Pulmonary artery endothelial cell (primary cell): ENCODE measurements at regions not wholly inside any gene's neighbourhood (a gene's known extent, or its start where the extent isn't known, plus 50 kb on each side); places are given as distances from the start of the nearest gene placed in this dataset.
A peak's percentile ranks its signal among the peaks of the same experiment; 100 is the strongest.
"Not testable (repeated sequence)": the region's sequence is repeated elsewhere in the genome, so short reads cannot be mapped to it uniquely, and the experiment has no call there.

ENCODE experiments used
- DNase-seq: peaks from one replicate; pipeline ENCODE4 v3.0.0-alpha.2; 2011; ENCODE audit warnings: low read depth, low spot score

GRCh38 chr2:181789827-181790448, 101.6 kb upstream of the ITPRID2 start:
- DNase-seq, result no peak

- DNase-seq, result peak; percentile 94
These were observed 100.5 kb upstream of the ITPRID2 start for GRCh38 chr2:181790716-181791649.

GRCh38 chr2:181792906-181793305, 98.6 kb upstream of the ITPRID2 start:
- no peak for DNase-seq

GRCh38 chr2:181798022-181798421, 93.5 kb upstream of the ITPRID2 start:
- DNase-seq, result no peak

GRCh38 chr2:181802300-181802699, 89.2 kb upstream of the ITPRID2 start:
- DNase-seq, result not testable (repeated sequence)

GRCh38 chr2:181803903-181804799, 87.4 kb upstream of the ITPRID2 start:
- not testable (repeated sequence) for DNase-seq

GRCh38 chr2:181805228-181806038, 86.1 kb upstream of the ITPRID2 start:
- DNase-seq, result peak; percentile 44

- DNase-seq, result no peak
These were observed 85.5 kb upstream of the ITPRID2 start for GRCh38 chr2:181806039-181806392.

GRCh38 chr2:181807526-181807925, 84.0 kb upstream of the ITPRID2 start:
- no peak for DNase-seq

GRCh38 chr2:181810823-181811695, 80.5 kb upstream of the ITPRID2 start:
- DNase-seq, result peak; percentile 98

GRCh38 chr2:181812106-181812743, 79.3 kb upstream of the ITPRID2 start:
- no peak for DNase-seq

- peak; percentile 52 for DNase-seq
These were observed 77.5 kb upstream of the ITPRID2 start for GRCh38 chr2:181814057-181814491.

- no peak for DNase-seq
These were observed 74.0 kb upstream of the ITPRID2 start for GRCh38 chr2:181817509-181817908.

- DNase-seq, result no peak
These were observed 73.4 kb upstream of the ITPRID2 start for GRCh38 chr2:181818058-181818680.

GRCh38 chr2:181818840-181819239, 72.7 kb upstream of the ITPRID2 start:
- no peak for DNase-seq

GRCh38 chr2:181821049-181821448, 70.5 kb upstream of the ITPRID2 start:
- DNase-seq, result no peak

GRCh38 chr2:181822097-181822496, 69.4 kb upstream of the ITPRID2 start:
- no peak for DNase-seq

- no peak for DNase-seq
These were observed 68.1 kb upstream of the ITPRID2 start for GRCh38 chr2:181823405-181823804.
